ENCODE measurements at regions not wholly inside any gene's neighbourhood (a gene's known extent, or its start where the extent isn't known, plus 50 kb on each side); places are given as distances from the start of the nearest gene placed in this dataset.

DNA sequence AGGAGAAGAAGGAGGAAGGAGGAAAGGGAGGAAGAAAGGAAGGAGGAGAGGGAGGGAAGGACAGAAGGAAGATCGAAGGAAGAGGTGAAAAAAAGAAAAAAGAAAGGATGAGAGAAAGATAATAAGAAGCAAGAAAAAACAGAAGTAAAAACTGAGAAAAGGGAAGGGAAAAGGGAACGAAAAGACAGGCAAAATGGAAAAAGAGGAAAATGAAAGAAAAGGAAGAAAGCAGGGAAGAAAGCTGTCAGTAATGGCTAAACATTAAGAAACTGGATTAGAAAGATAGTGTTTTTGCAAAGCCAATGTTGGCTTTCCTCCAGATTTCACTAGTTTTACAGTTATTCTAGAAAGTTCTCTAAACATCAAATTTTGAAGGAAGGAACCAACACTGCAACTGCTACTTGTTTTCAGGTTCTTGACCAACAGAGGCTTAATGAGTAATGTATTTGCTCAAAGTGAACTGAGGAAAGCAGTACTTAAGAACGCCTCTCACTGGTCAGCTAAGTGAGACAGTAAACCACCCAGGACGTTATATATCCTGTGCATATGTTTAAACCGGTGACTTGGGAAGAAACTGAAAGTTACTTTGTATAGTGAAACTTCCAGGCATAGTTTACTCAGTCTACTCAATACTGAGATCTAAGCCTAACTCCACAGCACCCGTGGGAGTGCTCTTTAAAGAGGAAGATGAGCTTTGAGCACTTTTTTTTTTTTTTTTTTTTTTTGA, 286.2 kb upstream of the TRIB2 start:
- TF ChIP-seq, protein P1, sequence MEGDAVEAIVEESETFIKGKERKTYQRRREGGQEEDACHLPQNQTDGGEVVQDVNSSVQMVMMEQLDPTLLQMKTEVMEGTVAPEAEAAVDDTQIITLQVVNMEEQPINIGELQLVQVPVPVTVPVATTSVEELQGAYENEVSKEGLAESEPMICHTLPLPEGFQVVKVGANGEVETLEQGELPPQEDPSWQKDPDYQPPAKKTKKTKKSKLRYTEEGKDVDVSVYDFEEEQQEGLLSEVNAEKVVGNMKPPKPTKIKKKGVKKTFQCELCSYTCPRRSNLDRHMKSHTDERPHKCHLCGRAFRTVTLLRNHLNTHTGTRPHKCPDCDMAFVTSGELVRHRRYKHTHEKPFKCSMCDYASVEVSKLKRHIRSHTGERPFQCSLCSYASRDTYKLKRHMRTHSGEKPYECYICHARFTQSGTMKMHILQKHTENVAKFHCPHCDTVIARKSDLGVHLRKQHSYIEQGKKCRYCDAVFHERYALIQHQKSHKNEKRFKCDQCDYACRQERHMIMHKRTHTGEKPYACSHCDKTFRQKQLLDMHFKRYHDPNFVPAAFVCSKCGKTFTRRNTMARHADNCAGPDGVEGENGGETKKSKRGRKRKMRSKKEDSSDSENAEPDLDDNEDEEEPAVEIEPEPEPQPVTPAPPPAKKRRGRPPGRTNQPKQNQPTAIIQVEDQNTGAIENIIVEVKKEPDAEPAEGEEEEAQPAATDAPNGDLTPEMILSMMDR (IDR thresholded peaks at IDR 0.05): no peak
- no peak for TF ChIP-seq POLR2A (IDR thresholded peaks at IDR 0.05)
- 72 to 78% methylated on average over 6 of the region's 6 CpGs for WGBS, 2 donors
- H3K4me3 ChIP-seq (ENCODE audit: low read depth, poor library complexity, severe bottlenecking): no peak overlapping the region
- no peak for DNase-seq (ENCODE audit: low spot score in 2 of 2)
- intact Hi-C loops (cut with DNase I; ENCODE audit: low total_unique reads): no loop called here

DNA sequence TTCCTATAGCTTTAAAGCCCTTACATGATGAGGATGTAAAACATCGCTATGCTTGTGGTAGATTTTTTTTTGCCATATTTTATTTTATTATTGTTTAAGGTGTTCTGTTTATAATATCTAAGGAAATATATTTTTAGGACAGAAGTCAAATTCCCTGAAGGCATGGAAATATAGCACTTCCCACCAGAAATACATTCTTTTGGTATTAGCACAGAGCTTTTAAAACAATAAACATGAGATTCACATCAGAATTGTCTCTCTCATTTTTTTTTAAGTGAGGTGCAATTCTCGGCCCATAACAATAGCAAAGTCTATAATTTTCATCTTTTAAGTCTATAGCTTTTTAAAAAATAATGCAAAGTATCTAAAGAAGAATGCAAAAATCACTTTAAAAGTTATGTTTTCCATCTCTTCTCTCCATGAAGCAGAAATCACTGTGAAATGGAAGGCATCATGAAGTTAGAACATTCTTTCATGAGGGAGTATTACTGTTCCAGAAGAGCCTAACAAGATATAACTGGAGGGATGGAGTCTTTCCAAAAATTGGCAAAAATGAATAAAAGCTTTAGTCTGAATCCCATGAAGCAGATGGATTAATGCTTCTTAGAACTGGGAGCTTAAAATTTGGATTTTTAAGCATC, 283.6 kb upstream of the TRIB2 start:
- no peak for TF ChIP-seq POLR2A (IDR thresholded peaks at IDR 0.05)
- TF ChIP-seq, protein P1 (IDR thresholded peaks at IDR 0.05): no peak
- intact Hi-C loops (cut with DNase I; ENCODE audit: low total_unique reads): no loop called here
- DNase-seq (ENCODE audit: low spot score in 2 of 2): no peak
- WGBS, 2 donors: 78 to 79% methylated on average over 2 of the region's 2 CpGs
- no peak overlapping the region for H3K4me3 ChIP-seq (ENCODE audit: low read depth, poor library complexity, severe bottlenecking)

DNA sequence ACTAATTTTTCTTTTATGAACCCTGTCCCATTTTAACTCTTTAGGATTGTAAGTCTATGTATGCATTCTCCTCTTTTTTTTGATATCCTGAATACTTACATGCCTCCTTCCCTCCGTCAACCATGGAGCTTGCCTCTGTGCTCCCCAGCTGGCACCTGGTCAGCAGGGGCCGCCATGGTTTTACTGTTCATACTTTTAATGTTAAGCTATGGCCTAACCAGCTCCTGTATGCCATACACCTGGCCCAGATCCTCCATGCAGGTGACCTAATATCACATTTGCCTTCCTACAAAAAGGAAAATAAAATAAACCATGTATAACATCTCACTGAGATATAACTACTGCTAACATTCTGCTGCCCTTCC, 283.1 kb upstream of the TRIB2 start:
- WGBS, 2 donors: 98 to 100% methylated on average over 2 of the region's 2 CpGs
- intact Hi-C loops (cut with DNase I; ENCODE audit: low total_unique reads): no loop called here
- no peak for DNase-seq (ENCODE audit: low spot score in 2 of 2)
- TF ChIP-seq, protein P1 (IDR thresholded peaks at IDR 0.05): no peak
- no peak for TF ChIP-seq POLR2A (IDR thresholded peaks at IDR 0.05)
- H3K4me3 ChIP-seq (ENCODE audit: low read depth, poor library complexity, severe bottlenecking): no peak overlapping the region

DNA sequence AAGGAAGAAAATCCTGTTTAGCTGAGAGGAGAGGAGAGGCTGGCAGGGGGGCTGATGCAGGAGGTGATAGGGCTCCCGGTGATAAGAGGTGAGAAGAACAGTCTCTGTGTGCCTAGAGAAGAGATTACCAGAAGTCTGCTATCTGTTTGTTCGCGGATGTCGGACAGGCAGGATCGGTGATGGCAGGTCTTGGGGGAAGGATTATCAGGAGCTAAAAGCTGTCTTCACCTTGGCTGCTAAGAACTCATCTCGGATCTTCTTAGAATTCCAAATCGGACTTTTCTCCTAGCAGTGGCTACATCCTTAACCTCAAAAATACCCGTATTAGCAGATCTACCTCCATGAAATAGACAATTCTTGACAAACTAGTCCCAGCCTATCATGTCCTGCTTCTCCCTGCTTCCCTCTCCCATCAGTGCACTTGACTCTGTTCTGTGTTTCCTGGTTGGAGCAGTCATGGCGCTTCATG, 282.1 kb upstream of the TRIB2 start:
- no peak overlapping the region for H3K4me3 ChIP-seq (ENCODE audit: low read depth, poor library complexity, severe bottlenecking)
- no peak for DNase-seq (ENCODE audit: low spot score in 2 of 2)
- TF ChIP-seq, protein P1 (IDR thresholded peaks at IDR 0.05): no peak
- no peak for TF ChIP-seq POLR2A (IDR thresholded peaks at IDR 0.05)
- 95 to 97% methylated on average over 9 of the region's 9 CpGs for WGBS, 2 donors
- intact Hi-C loops (cut with DNase I; ENCODE audit: low total_unique reads): no loop called here

DNA sequence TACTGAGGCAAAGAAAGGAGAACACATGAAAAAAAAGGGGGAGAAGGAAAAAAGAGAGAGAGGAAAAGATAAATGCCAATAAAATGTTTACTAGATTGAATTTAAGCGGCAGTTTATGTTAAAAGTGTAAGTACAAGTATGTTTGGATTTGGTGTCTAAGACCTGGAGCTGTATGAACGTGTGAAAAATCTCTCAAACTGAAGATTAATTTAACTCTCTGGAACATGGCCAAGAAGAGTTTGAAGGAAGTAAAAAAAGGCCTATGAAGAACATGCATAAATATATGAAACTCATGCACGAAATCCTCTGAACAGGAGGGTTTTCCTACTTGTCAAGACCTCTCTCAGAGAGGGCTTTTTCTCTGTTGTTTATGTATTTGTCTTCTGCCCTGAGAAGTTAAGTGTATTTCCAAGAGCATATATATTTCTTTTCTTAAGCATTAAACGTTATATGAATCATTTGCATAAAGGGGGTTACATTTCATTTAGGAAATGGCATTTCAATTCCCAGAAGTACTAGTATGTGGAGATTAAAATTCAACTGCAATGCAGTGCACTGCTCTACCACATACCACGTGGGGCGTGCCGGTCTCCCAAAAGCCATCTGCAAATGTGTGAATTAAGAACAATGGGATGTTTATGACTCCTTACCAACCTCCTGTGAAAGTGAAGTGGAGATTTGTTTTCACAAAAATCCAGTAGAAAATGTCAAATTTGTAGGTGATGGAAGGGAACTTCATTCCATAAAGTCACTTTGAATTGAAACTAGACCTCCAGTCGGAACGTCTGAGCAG, 281.1 kb upstream of the TRIB2 start:
- TF ChIP-seq, protein P1 (IDR thresholded peaks at IDR 0.05): no peak
- no peak for TF ChIP-seq POLR2A (IDR thresholded peaks at IDR 0.05)
- 75% methylated on average over 9 of the region's 9 CpGs for WGBS, 2 donors
- no peak for DNase-seq (ENCODE audit: low spot score in 2 of 2)
- intact Hi-C loops (cut with DNase I; ENCODE audit: low total_unique reads): no loop called here
- H3K4me3 ChIP-seq (ENCODE audit: low read depth, poor library complexity, severe bottlenecking): no peak overlapping the region
